ENCODE measurements at regions not wholly inside any gene's neighbourhood (a gene's known extent, or its start where the extent isn't known, plus 50 kb on each side); places are given as distances from the start of the nearest gene placed in this dataset.

DNA sequence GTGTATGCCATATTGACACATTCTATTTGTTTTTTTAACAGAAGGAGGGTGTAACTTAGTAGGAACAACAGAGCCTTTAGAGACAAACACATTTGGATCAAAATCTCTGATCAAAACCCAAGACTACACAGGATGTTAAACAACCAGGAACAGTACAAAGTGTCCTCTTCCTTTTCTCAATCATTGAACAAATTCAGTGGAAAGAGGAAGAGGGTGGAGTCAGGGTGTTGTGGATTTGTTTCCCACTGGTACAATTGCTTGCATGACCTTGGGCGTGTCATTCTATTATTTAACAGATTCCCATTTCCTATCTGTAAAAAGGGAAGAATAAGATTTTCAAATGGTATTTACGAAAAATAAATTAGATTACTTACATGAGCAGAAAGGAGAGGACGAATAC, 1162.8 kb upstream of the PRKX start:
- Histone ChIP-seq H3K9ac (ENCODE audit: low read depth in 1 of 2, low read length in 2 of 2) (no peak overlapping the region), H3K36me3 (ENCODE audit: control insufficient read depth in 4 of 4, insufficient read depth in 3 of 4, low read depth in 1 of 4, low read length in 3 of 4) (no peaks in the 10 kb centered on the region), H3K27me3 (ENCODE audit: control insufficient read depth in 4 of 4, insufficient read depth in 4 of 4, low read length in 3 of 4) (no peaks in the 10 kb centered on the region), H3K27ac (ENCODE audit: low read depth in 1 of 2, low read length in 2 of 2) (no peak overlapping the region), H3K4me1 (ENCODE audit: control insufficient read depth in 4 of 4, insufficient read depth in 4 of 4, low read length in 3 of 4) (no peaks in the 10 kb centered on the region), H3K4me3 (ENCODE audit: low read depth in 1 of 3, low read length in 3 of 3) (no peak overlapping the region), H3K9me3 (ENCODE audit: control insufficient read depth in 4 of 4, low read length in 3 of 4) (no peaks in the 10 kb centered on the region)
- 47% methylated on average over 3 of the region's 3 CpGs for WGBS
- DNase-seq (ENCODE audit: low spot score): no peak
- TF ChIP-seq GABPA (IDR thresholded peaks at IDR 0.05 in 1 of 2, conservative IDR thresholded peaks at IDR 0.05 in 1 of 2): no peak
- TF ChIP-seq NR2F2 (IDR thresholded peaks at IDR 0.05): no peak
- TF ChIP-seq TAF1 (conservative IDR thresholded peaks at IDR 0.05): no peak
- TF ChIP-seq, protein P1, sequence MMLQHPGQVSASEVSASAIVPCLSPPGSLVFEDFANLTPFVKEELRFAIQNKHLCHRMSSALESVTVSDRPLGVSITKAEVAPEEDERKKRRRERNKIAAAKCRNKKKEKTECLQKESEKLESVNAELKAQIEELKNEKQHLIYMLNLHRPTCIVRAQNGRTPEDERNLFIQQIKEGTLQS (IDR thresholded peaks at IDR 0.05): no peak
- TF ChIP-seq, protein P2, sequence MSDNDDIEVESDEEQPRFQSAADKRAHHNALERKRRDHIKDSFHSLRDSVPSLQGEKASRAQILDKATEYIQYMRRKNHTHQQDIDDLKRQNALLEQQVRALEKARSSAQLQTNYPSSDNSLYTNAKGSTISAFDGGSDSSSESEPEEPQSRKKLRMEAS (IDR thresholded peaks at IDR 0.05): no peak
- no peak for TF ChIP-seq JUND (IDR thresholded peaks at IDR 0.05)
- TF ChIP-seq RAD21 (IDR thresholded peaks at IDR 0.05): no peak
- TF ChIP-seq, protein P3, sequence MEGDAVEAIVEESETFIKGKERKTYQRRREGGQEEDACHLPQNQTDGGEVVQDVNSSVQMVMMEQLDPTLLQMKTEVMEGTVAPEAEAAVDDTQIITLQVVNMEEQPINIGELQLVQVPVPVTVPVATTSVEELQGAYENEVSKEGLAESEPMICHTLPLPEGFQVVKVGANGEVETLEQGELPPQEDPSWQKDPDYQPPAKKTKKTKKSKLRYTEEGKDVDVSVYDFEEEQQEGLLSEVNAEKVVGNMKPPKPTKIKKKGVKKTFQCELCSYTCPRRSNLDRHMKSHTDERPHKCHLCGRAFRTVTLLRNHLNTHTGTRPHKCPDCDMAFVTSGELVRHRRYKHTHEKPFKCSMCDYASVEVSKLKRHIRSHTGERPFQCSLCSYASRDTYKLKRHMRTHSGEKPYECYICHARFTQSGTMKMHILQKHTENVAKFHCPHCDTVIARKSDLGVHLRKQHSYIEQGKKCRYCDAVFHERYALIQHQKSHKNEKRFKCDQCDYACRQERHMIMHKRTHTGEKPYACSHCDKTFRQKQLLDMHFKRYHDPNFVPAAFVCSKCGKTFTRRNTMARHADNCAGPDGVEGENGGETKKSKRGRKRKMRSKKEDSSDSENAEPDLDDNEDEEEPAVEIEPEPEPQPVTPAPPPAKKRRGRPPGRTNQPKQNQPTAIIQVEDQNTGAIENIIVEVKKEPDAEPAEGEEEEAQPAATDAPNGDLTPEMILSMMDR (IDR thresholded peaks at IDR 0.05; ENCODE audit: low read depth, low read length, missing input control): no peak
- TF ChIP-seq, protein P4, sequence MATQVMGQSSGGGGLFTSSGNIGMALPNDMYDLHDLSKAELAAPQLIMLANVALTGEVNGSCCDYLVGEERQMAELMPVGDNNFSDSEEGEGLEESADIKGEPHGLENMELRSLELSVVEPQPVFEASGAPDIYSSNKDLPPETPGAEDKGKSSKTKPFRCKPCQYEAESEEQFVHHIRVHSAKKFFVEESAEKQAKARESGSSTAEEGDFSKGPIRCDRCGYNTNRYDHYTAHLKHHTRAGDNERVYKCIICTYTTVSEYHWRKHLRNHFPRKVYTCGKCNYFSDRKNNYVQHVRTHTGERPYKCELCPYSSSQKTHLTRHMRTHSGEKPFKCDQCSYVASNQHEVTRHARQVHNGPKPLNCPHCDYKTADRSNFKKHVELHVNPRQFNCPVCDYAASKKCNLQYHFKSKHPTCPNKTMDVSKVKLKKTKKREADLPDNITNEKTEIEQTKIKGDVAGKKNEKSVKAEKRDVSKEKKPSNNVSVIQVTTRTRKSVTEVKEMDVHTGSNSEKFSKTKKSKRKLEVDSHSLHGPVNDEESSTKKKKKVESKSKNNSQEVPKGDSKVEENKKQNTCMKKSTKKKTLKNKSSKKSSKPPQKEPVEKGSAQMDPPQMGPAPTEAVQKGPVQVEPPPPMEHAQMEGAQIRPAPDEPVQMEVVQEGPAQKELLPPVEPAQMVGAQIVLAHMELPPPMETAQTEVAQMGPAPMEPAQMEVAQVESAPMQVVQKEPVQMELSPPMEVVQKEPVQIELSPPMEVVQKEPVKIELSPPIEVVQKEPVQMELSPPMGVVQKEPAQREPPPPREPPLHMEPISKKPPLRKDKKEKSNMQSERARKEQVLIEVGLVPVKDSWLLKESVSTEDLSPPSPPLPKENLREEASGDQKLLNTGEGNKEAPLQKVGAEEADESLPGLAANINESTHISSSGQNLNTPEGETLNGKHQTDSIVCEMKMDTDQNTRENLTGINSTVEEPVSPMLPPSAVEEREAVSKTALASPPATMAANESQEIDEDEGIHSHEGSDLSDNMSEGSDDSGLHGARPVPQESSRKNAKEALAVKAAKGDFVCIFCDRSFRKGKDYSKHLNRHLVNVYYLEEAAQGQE (IDR thresholded peaks at IDR 0.05): no peak
- TF ChIP-seq FOXA2 (IDR thresholded peaks at IDR 0.05): no peak
- TF ChIP-seq YY1 (IDR thresholded peaks at IDR 0.05): no peak
- no peak for TF ChIP-seq SP1 (IDR thresholded peaks at IDR 0.05)
- TF ChIP-seq HNF4G (IDR thresholded peaks at IDR 0.05): no peak

DNA sequence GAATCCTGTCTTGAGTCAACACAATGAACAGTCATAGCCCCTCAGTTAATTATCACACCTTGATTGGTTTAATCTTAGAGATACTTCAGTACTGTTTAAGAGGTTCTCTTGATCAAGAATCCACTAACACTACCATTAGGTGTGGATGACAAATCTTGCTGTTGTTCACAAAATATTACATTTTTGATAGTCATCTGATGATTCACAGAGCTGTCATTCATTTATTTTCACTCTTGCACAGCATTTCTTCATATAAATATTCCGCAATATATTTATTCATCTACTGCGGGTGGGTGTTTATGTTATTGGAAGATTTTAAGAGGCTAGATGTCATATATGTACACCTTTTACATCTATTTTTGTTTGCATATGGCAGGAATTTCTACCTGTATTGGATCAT, 1138.1 kb upstream of the PRKX start:
- Histone ChIP-seq H3K27me3 (ENCODE audit: control insufficient read depth in 4 of 4, insufficient read depth in 4 of 4, low read length in 3 of 4) (no peaks in the 10 kb centered on the region), H3K36me3 (ENCODE audit: control insufficient read depth in 4 of 4, insufficient read depth in 3 of 4, low read depth in 1 of 4, low read length in 3 of 4) (no peaks in the 10 kb centered on the region), H3K9ac (ENCODE audit: low read depth in 1 of 2, low read length in 2 of 2) (no peak overlapping the region), H3K4me1 (ENCODE audit: control insufficient read depth in 4 of 4, insufficient read depth in 4 of 4, low read length in 3 of 4) (no peaks in the 10 kb centered on the region), H3K9me3 (ENCODE audit: control insufficient read depth in 4 of 4, low read length in 3 of 4) (peaks cover 0 to 2% (median 0%) of the 10 kb centered on the region in 4 donors), H3K27ac (ENCODE audit: low read depth in 1 of 2, low read length in 2 of 2) (no peak overlapping the region), H3K4me3 (ENCODE audit: low read depth in 1 of 3, low read length in 3 of 3) (no peak overlapping the region)
- no peak for DNase-seq (ENCODE audit: low spot score)
- WGBS: 88% methylated on average over 2 of the region's 2 CpGs
- TF ChIP-seq GABPA (IDR thresholded peaks at IDR 0.05 in 1 of 2, conservative IDR thresholded peaks at IDR 0.05 in 1 of 2) (no peak), RAD21 (IDR thresholded peaks at IDR 0.05) (no peak), NR2F2 (IDR thresholded peaks at IDR 0.05) (no peak), RXRA (IDR thresholded peaks at IDR 0.05) (no peak), FOXA1 (IDR thresholded peaks at IDR 0.05) (no peak), SP1 (IDR thresholded peaks at IDR 0.05) (no peak), EGR1 (IDR thresholded peaks at IDR 0.05; ENCODE audit: low read depth in 2 of 2) (no peak), TAF1 (conservative IDR thresholded peaks at IDR 0.05) (no peak), FOXA2 (IDR thresholded peaks at IDR 0.05) (no peak)
- TF ChIP-seq, protein P3 (IDR thresholded peaks at IDR 0.05; ENCODE audit: low read depth, low read length, missing input control): no peak
- TF ChIP-seq, protein P5, sequence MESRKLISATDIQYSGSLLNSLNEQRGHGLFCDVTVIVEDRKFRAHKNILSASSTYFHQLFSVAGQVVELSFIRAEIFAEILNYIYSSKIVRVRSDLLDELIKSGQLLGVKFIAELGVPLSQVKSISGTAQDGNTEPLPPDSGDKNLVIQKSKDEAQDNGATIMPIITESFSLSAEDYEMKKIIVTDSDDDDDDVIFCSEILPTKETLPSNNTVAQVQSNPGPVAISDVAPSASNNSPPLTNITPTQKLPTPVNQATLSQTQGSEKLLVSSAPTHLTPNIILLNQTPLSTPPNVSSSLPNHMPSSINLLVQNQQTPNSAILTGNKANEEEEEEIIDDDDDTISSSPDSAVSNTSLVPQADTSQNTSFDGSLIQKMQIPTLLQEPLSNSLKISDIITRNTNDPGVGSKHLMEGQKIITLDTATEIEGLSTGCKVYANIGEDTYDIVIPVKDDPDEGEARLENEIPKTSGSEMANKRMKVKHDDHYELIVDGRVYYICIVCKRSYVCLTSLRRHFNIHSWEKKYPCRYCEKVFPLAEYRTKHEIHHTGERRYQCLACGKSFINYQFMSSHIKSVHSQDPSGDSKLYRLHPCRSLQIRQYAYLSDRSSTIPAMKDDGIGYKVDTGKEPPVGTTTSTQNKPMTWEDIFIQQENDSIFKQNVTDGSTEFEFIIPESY (IDR thresholded peaks at IDR 0.05): no peak
- TF ChIP-seq, protein P2 (IDR thresholded peaks at IDR 0.05): no peak
- TF ChIP-seq, protein P1 (IDR thresholded peaks at IDR 0.05): no peak
- TF ChIP-seq, protein P4 (IDR thresholded peaks at IDR 0.05): no peak

Data from liver (tissue), 8 donors.